GM10248 (cell line): ENCODE measurements at regions not wholly inside any gene's neighbourhood (a gene's known extent, or its start where the extent isn't known, plus 50 kb on each side); places are given as distances from the start of the nearest gene placed in this dataset.
"Not testable (repeated sequence)": the region's sequence is repeated elsewhere in the genome, so short reads cannot be mapped to it uniquely, and the experiment has no call there.

Experiments used
- CTCF ChIA-PET: fragments of 300-600 bp; sonication (Branson Sonifier 250); formaldehyde crosslinking; extraction: SDS; loops from one replicate; lab custom pipeline; 2021; ENCODE audit warnings: antibody characterized with exemption; lab: Yijun Ruan, JAX
- POLR2A ChIA-PET: fragments of 350-650 bp; sonication (Branson Sonifier 250); formaldehyde crosslinking; extraction: SDS; loops from one replicate; lab custom pipeline; 2020; ENCODE audit warnings: antibody characterized with exemption; lab: Yijun Ruan, JAX
- DNase-seq: peaks from one replicate; pipeline ENCODE4 v3.0.0; 2012; ENCODE audit errors: extremely low spot score
- TF ChIP-seq, protein P1 (sequence below): IDR thresholded peaks from 2 replicates; pipeline ENCODE4 v1.5.1; 2012; ENCODE audit warnings: mild to moderate bottlenecking, low read depth; ENCODE audit errors: extremely low read depth, missing control alignments, control extremely low read depth

GRCh38 chr20:53645582-53645897 lies 51.9 kb upstream of the ZNF217 start:
- ChIA-PET POLR2A (interaction anchor here (0.6 kb wide), 1 partner anchor 328 kb away, joined by 5 read pairs; no protein-coding TSS in a partner anchor), CTCF (interaction anchor here (2.2 kb wide), 1 partner anchor 13 kb away, joined by 6 read pairs; no protein-coding TSS in a partner anchor)
- DNase-seq = no peak
- TF ChIP-seq, protein P1, sequence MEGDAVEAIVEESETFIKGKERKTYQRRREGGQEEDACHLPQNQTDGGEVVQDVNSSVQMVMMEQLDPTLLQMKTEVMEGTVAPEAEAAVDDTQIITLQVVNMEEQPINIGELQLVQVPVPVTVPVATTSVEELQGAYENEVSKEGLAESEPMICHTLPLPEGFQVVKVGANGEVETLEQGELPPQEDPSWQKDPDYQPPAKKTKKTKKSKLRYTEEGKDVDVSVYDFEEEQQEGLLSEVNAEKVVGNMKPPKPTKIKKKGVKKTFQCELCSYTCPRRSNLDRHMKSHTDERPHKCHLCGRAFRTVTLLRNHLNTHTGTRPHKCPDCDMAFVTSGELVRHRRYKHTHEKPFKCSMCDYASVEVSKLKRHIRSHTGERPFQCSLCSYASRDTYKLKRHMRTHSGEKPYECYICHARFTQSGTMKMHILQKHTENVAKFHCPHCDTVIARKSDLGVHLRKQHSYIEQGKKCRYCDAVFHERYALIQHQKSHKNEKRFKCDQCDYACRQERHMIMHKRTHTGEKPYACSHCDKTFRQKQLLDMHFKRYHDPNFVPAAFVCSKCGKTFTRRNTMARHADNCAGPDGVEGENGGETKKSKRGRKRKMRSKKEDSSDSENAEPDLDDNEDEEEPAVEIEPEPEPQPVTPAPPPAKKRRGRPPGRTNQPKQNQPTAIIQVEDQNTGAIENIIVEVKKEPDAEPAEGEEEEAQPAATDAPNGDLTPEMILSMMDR = no peak

DNA sequence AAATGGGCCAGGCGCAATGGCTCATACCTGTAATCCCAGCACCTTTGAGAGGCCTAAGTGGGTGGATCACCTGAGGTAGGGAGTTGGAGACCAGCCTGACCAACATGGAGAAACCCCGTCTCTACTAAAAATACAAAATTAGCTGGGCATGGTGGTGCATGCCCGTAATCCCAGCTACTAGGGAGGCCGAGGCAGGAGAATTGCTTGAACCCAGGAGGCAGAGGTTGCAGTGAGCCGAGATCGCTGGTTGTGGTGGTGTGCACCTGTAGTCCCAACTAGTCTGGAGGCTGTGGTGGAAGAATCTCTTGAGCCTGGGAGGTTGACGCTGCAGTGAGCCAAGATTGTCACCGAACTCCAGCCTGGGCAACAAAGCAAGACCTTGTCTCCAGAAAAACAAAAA lies 50.5 kb upstream of the ZNF217 start:
- CTCF ChIA-PET = interaction anchor here (1.4 kb wide), 1 partner anchor 21 kb away, joined by 3 read pairs; no protein-coding TSS in a partner anchor

More for the DNA sequence above, 50.5 kb upstream of the ZNF217 start:
- POLR2A ChIA-PET, DNase-seq: not testable (repeated sequence)
